Ramos (cell line): ENCODE measurements at regions not wholly inside any gene's neighbourhood (a gene's known extent, or its start where the extent isn't known, plus 50 kb on each side); places are given as distances from the start of the nearest gene placed in this dataset.
"Not testable (repeated sequence)": the region's sequence is repeated elsewhere in the genome, so short reads cannot be mapped to it uniquely, and the experiment has no call there.

Source experiments
- in situ Hi-C: fragments of 300-500 bp; cut with MboI; formaldehyde crosslinking; loops from one replicate; pipeline ENCODE4 v1.14.3; 2022; ENCODE audit warnings: low sequenced_read_pairs; ENCODE audit not compliant: unreplicated experiment

GRCh38 chr16:60821661-60822060 is 1214.6 kb downstream of the CDH8 start:
- in situ Hi-C loops = no loop called here

GRCh38 chr16:60820361-60820760 is 1215.9 kb downstream of the CDH8 start:
- in situ Hi-C loops = no loop called here

DNA sequence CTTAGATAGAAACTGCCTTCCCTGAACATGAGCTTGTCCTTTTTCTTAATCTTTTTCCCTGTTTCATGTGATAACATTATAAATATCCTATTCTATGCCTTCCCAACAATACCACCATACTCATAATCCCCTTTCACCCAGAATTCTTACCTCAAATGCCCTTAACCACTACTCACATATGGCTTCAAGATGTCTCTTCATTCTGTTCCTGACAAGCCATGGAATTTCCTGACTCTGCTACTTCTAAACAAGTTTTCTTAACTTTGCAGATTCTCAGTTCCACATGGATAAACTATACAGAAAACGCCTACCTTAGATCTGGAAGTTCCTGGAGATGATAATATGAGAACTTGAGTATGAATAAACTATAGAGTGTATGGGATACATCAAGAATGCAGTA is 1217.8 kb downstream of the CDH8 start:
- in situ Hi-C loops = no loop called here

GRCh38 chr16:60816461-60816860 is 1219.8 kb downstream of the CDH8 start:
- in situ Hi-C loops = no loop called here

- in situ Hi-C loops = no loop called here
These were observed 1220.4 kb downstream of the CDH8 start for GRCh38 chr16:60815865-60816264.

GRCh38 chr16:60815033-60815432 is 1221.2 kb downstream of the CDH8 start:
- in situ Hi-C loops = no loop called here

GRCh38 chr16:60811657-60812056 is 1224.6 kb downstream of the CDH8 start:
- in situ Hi-C loops = no loop called here

DNA sequence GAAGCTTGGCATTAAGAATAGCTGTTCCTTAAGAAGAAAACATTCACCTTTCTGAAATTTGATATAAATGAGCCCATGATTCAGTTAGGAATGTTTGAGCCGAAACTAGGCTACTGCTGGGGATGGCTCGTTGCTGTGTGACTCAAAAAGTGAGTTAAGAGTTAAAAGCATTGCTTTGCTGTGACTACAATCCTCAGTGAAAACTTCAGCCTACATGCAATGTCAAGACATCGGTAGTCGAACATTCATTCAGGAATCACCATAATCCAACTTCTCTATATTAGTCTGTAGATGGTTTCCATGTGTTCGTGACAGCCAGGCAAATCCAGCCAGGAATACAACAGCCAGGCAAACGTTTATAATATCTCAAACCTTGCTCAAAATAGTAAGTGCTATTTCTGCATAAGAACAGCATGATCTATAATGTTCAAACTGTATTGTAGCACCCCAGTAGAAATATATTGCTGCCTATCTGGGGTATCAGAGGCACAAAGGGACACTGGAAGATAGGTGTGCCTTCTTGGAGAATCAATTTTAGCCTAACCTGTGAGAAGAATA is 1225.1 kb downstream of the CDH8 start:
- in situ Hi-C loops = no loop called here

DNA sequence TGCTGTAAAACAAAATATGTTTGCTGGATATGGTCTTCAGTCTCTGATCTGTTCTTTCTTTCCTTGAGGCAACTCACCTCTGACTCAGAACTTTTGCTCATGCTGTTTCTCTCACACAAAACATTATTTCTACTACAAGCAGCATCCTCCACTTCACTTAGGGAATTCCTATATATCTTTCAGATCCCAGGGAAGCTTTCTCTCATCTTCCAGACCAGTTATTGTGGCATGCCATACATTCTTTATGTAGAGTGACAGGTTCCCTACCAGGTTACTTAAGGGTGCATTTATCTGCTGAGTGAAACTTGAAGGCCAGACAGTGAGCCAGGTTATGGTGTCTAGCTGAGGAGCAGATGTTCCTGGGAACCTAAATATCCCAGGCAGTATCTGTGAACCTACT is 1226.0 kb downstream of the CDH8 start:
- in situ Hi-C loops = no loop called here

- in situ Hi-C loops = no loop called here
These were observed 1243.8 kb downstream of the CDH8 start for GRCh38 chr16:60792437-60792836.

GRCh38 chr16:60788631-60789030 is 1247.6 kb downstream of the CDH8 start:
- in situ Hi-C loops = no loop called here

- in situ Hi-C loops = no loop called here
These were observed 1260.0 kb downstream of the CDH8 start for GRCh38 chr16:60776281-60776680.

GRCh38 chr16:60771138-60771537 is 1265.1 kb downstream of the CDH8 start:
- in situ Hi-C loops = no loop called here

- in situ Hi-C loops = not testable (repeated sequence)
These were observed 1265.9 kb downstream of the CDH8 start for GRCh38 chr16:60770384-60770783.

GRCh38 chr16:60763869-60764268 is 1272.4 kb downstream of the CDH8 start:
- in situ Hi-C loops = no loop called here

- in situ Hi-C loops = no loop called here
These were observed 1280.3 kb downstream of the CDH8 start for GRCh38 chr16:60755907-60756306.

DNA sequence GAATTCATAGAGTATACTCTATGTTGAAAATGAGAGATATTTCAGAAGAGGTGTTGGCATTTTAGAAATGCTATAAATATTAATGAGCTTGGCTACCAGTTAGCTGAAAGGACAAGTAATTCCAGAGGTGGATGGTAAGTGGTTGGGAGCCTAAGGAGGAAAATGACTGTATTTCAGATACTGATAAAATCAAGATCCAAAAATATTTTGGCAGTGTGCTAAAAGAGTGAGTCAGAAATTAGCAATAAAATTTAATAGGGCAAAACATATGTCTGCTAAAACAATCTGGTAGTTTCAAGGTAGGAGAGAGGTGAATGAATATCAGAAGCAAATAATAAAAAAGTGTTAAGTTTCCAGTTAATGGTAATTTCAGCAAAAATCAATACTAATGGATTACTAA is 1287.9 kb downstream of the CDH8 start:
- in situ Hi-C loops = no loop called here

- in situ Hi-C loops = no loop called here
These were observed 1292.0 kb downstream of the CDH8 start for GRCh38 chr16:60744198-60744597.

DNA sequence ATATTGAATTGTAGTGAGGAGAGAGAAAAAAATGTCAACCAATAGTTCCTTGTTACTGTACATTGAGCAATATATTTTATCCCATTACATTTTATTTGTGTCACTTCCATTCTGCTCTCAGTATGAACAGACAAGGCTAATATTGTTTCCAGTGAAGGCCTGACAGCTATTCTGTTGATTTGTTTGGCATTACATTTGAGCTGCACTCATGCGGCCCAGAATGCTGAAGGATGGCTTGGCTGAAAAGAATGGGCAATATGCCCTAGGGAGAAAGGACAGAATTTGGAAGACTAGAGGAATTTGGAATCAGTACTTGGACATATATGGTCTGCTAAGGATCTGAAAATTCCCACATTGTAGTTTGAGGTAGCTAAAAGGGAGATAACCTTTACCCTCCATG is 1294.4 kb downstream of the CDH8 start:
- in situ Hi-C loops = no loop called here

DNA sequence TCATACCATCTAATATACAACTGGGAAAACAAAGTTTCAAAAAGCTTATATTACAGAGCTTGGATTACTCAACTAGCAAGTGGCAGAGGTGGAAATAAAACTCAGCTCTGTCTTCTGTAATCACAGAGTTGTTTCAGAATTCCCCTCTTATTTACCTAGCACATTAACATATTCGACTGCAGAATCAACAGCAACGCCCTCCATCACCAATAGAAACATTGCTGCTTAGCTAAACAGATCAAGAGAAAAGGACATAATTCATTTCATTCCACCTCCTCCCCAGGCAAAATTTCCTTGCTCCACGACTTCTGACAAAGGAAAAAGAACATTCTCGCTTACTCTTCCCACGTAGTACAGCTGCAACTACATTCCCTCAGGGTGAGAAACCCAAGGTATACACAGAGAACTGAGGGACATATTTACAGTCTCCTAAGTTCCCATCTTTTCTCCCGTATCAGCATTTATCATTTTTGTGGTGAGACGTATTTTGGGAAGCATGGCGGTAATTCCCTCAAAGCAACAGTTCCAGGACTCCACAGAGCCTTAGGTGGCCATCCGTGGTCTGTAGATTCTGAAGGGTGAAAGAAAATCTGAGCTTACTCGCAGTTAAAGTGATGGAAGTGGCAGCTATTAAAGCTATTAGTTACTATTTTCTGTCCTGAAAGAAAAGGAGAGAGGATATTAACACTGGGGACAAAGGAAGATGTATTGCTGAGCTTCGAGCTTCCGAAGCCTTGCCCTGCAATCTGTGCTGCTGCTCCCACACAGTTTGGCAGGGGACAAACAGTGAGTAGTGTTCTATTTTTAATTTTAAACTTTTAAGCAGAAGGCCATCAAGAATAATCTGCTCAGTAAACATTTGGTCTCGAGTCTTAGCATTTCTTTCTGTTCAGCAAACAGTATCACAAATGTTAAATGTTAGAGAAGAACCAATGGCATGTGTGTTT is 1296.2 kb downstream of the CDH8 start:
- in situ Hi-C loops = no loop called here

DNA sequence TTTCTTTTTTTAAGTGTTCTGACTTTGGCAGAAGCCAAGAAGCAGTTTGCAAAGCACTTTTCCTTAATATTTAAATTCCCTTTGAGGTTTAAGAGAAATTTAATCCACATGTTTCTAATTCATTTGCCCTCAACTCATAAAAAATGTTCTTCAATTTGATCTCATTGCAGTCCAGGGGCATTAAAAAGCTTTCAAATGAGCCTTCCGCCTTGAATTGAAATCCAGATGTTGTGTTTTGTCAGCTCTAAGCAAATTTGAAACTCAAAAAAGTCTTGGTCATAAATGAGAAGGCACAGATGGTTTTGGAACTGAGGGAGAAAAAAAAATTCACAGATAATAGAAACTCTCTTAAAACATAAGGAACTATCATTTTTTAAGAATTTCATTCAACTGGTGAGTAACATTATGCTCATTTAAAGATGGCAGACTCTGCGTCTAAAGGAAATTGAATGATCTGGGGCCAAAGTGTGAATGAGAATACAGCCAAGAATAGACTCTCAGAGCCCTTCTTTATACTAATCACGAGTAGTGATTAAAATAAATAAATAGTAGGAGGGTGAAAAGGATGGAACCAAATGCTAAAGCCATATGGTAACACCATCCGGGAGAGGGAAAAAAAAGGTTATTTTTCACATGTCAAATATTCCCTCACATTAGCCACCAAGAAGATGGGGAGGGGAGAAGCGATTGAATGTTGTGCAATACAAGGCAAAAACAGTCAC is 1304.7 kb downstream of the CDH8 start:
- in situ Hi-C loops = no loop called here
